NCI-H2171 (cell line): ENCODE measurements at regions not wholly inside any gene's neighbourhood (a gene's known extent, or its start where the extent isn't known, plus 50 kb on each side); places are given as distances from the start of the nearest gene placed in this dataset.

ENCODE experiments used
- DNase-seq: peaks from one replicate; lab custom pipeline; 2025; lab: John Stamatoyannopoulos, UW

DNA sequence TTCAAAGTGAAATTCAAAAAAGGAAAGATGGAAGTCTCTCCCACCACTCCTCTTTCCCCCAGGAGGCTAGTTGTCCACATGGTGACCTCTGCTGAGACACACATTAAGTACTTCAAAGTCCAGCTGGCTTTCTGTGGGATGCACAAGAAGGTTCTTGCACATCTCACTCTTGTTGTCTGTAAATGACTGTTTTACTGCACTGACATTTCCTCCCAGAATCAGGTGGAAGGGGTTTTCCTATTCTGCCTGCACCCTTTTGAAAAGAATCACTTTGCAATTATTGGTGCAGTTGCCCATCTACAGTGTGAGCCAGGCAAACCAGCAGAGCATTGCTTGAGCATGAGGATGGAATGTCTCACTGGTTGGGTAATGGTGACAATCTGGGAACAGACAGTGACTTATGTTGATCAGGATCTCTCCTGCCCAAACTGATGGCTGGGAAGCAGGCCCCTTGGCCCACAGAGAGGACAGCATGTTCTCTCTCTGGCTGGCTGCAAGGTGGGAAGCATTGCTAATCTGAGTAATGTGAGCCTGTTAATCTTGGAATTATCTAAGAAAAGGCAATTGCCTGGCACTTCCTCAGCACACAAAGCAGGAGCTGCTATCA is 347.7 kb upstream of the SATB1 start:
- DNase-seq = no peak

DNA sequence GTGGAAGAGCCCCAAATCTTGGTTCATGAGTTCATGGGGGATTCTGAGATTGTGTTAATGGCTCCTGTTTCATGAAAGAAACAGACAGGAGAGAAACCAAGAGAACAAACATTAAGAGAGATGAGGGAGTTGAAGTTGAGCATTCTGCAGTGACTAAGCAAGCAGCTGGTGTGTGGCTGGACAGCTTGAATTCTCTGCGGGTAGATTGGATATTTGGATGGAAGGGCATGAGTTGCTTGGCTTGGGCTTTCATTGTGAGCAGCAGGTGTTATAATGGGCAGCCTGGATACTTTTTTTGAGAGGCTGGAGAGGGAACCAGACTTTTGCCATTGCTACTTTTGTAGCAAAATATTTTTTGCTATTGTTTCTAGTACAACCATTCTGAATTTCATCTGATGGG is 346.8 kb upstream of the SATB1 start:
- DNase-seq = no peak

DNA sequence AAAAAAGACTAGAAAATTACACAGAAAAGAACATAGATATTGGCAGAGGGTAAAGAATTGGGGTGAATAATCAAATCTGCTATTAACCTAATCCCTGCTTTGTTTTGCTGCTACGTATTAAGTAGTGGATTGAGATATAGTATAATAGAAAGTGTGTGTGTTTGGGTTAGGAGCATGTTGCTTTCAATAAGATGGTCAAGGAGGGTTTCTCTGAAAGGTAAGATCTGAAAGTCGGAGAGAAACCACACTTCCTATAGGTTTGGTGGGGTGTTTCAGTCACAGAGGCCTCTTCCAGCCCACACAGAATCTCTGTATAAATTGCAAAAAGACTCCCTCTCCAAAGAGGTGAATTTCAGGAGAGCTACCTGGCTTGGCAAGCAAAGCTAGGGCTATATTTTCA is 345.7 kb upstream of the SATB1 start:
- no peak for DNase-seq

DNA sequence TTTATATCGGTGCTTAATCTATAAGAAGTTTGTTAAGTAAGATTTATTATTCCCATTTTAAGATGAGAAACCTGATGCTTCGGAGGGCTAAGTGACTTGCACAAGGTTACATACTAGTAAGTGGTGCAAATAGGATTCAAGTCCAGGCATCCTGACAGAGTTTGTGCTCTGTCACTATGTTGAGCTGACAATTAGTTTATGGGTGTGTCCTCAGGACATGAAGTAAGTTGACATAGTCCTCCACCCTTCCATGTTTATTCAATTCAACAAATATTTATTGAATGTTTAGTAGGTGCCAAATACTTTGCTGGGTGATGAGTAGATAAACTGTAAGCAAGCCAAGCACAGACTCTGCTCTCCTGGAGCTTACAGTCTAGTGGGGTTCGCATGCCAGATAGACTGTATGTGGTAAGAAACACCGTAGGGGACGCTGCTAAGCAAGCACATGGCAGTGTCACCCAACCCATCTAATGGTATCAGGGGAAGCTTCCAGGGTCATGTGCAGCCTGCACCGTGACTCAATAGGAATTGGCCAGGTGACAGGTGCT is 342.7 kb upstream of the SATB1 start:
- DNase-seq = no peak

DNA sequence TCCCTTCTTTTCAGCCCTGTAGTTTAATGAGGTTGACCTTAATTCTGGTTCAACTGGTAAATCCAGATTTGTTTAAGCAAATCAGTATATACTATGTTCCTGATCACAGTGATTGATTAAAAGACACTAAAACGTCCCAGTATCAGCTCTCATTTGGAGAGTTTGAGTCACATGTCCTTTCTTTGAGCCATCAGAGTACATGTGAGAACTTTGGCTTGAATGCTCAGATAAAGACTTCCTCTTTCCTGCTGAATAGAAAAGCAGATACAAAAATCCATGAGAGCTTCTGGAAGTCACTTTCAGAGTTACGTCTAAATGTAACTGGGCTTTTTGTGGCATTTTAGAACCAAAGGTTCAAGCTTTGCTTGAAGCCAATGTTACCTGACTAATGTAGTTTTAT is 341.8 kb upstream of the SATB1 start:
- no peak for DNase-seq

DNA sequence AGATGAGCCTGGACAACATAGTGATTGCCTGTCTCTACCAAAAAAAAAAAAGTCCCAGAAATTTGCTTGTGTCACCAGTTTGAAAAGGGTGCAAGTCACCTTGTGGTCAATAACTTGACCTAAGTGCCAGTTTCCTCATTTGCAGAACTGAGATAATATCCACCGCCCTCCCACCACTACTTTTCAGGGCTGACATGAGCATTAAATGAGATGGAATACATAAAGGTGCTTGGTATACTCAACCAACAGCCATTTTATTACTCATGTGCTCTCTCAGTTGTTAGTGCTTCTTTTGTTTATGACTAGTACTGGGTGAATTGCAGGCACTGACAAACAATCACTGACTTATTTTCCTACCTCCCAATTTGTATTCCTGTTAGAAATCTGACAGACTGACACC is 340.5 kb upstream of the SATB1 start:
- DNase-seq = no peak

DNA sequence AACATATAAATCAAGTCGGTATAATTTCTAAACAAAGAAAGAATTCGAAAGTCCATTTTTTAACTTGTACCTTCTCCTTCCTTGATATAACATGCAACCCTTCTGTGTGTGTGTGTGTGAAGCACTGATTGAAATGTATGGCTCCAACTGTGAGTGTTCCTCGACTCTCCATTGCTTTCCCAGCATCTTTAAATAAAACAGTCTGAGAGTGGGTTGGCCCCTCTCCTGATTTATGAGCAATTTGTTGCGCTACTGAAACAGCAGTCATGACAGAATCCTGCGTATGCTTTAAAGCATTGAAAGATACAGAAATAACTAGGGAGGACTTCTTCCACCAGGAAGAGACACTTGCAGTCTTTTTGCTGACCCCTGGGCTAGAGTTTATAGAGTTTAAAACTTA is 340.0 kb upstream of the SATB1 start:
- no peak for DNase-seq

DNA sequence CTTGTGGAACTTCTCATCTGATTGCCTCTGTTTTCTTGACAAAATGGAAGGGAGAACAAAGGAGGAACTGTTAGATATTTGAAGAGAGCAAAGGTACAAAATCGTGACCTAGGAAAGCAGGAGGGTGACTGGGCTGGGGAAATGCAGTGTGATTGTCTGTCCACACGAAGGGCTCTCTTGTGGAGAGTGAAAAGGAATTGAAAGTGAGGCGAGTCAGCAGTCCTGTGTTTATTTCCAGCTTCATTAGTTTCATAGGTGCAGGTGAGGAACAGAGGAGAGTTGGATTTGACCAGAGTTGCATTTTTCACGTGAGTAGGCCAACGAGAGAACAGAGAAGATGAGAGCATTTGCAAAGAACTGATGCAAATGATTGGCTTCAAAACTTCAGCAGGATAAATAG is 336.4 kb upstream of the SATB1 start:
- no peak for DNase-seq

DNA sequence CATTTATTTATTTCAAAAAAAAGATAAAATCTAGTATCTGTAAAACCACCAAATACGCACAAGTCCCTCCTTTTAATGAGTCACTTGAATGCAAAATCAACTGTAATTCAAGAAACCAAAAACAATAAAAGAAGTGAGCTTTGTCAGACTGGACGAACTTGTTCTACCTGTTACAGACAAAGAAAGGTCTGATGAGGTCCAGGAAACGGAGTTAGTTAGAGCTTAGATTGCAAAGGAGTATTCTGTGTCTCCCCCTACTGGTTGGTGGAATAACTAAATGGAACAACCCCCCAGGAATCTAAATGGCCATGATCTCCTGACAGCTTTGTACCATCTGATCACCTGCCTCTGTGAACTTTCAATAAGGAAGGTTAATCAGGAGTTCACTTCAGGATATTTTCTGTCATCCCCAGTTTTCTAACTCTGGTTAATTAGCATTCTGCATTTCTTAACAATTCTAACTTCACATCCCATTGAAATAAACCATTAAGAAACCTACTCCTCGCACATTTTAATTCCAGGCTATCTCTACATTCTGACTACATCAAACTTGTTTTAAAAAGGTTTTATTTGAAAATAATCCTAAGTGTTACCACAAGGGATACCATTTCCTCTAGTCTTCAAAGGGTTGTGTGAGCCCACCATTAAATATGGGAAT is 333.0 kb upstream of the SATB1 start:
- DNase-seq = no peak

DNA sequence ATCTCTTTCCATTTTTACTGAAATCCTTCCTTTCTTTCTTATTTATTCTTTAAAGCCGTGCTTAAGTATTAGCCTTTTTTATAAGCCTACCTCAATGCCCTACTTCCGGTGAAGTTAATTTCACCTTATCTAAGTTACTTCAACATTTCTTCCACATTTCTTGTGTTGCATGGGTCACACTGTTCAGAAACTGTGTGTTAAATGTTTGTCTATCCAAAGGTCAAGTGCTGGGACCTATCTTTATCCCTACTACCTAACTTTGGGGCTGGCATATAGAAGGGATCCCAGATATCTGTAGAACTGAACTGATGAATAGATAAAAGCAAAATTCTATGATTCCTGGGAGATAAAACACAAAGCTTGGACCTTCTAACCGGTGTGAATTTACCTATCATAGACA is 332.3 kb upstream of the SATB1 start:
- DNase-seq = no peak

DNA sequence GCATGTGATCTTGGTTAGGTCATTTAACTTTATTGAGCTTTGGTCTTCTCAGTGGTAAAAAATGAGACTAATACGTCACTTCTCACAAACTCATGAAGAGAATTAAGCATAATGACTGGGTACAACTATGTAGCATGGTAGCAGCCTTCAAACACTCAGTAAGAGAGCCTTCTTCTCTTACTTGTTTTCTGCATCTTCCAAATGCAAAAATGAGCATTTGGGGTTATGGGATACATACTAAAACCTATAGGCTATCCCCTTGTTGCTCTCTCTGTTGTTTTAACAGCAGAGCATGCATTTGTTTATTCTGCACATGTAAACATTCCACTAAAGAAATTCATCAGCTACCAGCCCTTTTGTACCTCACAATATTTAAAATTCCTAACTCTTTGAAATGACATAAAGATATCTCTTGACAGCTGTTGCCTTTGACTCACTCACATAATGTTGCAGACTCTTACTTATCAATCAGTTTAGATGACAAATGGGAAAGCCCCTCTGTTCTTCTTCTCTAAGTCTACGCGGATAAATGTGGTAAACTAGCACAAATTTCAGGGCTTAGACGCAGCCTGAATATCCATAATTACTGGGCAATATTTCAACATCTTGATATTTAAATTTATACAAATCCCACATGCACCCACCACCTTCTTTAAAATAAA is 327.3 kb upstream of the SATB1 start:
- no peak for DNase-seq

DNA sequence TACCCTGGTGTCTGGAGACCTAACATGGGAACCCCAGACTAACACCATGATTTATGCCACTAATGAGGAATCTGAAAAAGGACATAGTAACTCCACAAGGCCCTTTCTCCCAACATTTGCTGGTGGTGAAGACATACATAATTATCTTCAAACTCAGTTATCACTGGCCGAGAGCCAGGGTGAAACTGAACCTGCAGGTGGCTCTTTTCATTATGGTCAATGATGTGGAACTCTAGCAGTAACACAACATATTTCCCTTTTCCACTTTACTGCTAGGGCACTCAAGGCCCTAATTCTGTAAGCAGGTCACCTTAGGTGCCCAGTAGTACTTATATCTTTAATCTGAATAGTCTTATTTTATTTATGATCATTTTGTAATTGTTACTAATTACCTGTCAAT is 326.4 kb upstream of the SATB1 start:
- no peak for DNase-seq

DNA sequence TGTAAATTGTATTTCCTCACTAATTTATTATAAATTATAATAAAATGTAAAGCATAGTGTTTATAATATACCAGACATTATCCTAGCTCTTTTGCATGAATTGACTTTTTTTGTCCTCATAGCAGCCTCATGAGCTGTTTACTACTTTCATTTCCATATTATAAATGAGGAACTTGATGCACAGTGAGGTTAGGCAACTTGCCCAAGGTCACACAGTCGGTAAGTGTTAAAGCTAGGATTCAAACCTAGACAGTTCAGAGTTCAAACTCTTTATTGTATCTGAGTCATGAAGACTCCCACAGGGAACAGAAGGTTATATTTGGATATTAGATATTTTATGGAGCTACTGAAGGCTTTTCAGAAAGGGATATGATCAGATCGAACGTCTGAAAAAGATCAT is 322.2 kb upstream of the SATB1 start:
- DNase-seq = no peak

DNA sequence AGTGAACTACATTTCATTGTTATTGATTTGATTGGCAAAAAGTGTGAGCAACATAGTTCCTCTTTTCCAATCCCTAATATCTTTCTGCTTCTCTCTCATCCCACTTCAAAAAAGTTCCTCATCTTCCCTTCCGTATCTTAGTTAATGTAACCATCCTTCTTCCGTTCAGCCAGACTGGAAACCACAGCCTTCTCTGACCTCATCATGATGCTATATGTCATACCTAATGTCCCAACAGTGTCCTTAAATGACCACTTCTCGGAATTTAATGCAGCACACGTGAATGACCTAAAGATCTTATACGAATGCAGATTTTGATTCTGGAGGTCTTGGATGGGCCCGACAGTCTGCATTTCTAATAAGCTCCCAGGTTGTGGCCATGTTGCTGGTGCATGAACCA is 320.3 kb upstream of the SATB1 start:
- no peak for DNase-seq

DNA sequence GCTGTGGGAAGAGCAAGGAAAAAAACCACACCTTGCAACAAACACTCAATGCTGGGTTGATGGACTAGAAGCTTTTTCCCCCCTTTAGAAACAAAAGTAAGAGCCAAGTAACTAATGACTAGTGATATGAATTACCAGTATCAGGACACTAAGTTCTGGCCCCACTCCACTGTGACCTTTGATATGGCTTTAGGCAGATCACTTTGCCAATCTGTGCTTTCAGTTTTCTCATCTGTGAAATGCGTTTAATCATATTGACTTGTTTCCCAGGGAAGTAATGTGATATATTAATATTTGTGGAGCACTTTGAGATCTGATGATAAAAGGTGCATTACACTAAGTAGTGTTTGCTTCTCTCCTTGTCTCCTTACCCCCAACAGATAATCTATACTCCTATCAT is 319.3 kb upstream of the SATB1 start:
- no peak for DNase-seq

DNA sequence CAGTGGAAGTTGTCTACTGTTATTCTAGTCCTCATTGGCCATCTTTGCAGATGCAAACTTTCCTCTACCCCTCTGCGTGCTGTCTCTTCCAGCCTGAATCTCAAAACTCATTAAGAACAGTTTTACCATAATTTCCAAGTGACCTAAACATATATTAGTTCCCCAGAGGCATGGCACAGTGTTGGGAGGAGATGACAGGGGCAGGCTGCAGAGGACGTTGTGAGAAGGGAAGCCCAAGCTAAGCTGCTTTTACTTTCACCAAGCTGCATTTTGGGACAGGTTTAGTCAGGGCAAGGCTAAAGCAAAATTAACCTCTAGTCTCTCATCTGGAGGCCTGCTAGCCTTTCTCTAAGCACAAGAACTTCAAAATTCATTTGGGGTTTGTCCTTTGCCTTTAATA is 318.6 kb upstream of the SATB1 start:
- no peak for DNase-seq

DNA sequence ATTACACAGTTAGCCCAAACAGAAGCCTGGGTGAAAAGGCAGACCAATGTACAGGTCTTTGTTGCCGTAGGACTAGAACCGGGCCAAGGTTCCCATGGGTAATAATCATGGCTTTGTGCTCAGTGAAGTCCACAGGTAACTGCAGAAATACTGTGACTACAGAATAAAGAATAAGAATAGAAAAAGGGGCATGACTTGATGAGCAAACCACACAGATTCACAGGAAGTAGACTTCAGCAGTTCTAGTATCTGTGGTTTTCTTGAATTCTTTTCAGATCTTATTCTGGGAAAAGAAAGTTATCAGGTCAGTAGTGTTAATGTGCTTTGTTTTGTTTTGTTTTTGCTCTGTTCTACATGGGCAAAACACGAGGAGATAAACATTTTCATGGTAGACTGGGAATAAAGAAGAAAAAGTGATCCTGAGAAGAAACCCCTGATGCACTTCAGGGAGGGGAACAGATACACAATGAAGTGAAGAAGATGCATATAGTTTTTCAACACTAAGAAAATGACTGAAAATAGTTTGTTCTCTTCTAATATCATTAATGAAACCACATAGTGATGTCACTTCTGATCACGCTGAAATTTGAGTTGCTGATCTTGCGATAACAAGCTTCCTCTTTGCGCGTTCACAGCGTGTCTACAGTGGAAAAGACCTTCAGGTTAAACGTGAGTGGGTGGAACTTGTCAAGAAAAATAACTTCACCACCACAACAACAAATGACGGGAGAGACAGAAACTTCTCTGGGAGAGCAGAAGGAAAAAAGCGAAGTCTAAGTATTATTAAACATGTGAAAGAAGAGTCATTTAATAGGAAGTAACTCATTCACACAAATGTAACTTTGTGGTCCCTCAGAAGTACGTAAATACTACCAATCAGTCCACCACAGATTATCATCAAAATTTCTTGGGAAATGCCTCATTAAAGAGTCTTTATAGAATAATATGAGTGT is 315.8 kb upstream of the SATB1 start:
- DNase-seq = no peak

DNA sequence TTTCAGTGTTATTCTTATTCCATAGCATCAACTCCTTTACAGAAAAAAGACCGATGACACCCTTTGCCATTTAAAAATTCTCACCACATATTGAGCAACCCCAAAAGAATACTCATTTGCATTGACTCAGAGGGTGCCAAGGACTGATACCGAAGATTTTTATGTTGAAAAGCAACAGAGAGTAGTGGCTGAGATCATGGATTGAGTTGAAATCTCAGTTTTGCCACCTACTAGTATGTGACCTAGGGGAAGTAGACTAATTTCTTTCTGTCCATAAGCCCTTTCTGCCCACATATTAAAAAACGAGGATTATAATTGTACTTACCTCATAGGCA is 313.9 kb upstream of the SATB1 start:
- no peak for DNase-seq

DNA sequence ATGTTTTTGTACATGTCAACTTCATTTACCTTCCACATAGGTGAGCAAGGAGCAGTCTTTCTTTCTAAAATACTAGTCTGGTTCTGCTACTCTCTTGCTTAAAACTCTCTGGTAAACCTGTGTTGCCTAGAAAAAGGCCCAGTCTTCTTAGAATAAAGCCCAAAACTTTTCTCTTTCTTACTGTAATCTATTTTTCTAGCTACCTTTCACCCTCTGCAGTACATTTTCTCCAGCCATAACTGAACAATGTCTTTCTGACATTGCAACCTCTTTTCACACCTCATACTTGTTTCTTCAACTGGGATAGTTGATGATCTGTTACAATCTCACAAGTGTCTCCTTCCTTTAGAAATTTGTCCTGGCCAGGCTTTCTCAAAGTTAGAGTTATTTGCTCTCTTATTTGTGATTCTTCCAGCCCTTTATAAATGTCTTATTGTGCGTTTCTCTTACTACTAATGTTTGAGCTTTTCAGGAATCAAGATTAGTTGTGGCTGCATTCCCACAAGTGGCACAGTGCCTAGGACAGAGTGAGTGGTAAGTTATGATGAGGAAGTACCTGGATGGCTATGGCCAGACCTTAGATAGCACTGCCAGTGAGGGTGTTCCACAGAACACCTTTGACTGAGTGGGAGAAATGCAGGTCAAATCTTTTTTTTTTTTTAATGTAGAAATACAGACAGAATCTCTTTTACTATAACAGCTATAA is 313.4 kb upstream of the SATB1 start:
- DNase-seq = no peak

DNA sequence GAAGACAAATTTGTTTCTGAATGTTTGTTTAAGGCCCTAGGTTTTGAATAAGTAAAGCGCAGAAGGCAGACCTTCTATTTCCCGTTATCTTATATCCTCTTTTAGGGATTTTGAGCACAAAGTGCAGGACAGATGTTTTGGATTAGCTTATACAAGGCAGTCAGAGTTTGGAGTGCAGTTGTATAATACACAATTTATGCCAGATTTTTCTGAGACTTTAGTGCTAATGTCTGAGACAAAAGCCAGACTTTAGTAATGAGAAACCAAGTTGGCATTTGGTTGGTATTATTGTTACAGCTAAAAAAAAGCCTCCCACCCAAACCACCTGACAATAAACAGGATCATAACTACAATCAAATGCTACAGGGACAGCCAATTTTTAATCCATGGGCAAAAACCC is 309.9 kb upstream of the SATB1 start:
- no peak for DNase-seq

DNA sequence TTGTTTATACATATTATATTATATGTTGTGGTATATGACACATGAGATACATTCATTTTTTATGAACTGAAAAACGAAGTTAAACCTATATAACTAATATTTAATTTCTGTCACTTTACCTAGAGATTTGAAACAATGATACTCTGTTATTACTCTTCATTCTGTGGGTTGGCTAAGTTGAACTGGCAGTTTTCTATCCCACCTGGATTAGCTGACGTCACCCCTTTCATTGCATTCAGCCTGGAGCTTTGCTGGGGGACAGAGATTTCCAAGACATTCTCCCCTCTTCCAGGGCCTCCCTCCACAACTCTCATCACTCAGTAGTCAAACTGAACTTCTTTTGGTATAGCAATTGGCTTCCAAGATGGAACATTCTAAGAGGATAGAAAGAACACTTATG is 309.2 kb upstream of the SATB1 start:
- no peak for DNase-seq

DNA sequence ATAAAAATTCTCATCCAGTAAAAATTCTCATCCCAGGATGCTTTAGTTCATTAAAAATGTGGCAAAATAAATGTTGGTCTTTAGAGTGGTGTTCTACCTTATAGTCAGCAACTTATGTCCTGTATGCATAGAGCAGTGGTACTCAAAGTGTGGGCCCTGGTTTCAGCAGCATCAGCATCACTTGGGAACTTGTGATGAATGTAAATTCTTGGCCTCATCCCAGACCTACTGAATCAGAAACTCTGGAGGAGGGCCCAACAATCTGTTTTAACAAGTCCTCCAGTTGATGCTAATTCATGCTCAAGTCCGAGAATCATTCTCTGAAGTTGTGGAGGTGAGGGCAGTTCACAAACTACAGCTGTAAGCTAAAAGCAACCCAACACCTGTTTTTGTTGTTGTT is 307.3 kb upstream of the SATB1 start:
- DNase-seq = no peak
